ENCODE measurements at regions not wholly inside any gene's neighbourhood (a gene's known extent, or its start where the extent isn't known, plus 50 kb on each side); places are given as distances from the start of the nearest gene placed in this dataset.

DNA sequence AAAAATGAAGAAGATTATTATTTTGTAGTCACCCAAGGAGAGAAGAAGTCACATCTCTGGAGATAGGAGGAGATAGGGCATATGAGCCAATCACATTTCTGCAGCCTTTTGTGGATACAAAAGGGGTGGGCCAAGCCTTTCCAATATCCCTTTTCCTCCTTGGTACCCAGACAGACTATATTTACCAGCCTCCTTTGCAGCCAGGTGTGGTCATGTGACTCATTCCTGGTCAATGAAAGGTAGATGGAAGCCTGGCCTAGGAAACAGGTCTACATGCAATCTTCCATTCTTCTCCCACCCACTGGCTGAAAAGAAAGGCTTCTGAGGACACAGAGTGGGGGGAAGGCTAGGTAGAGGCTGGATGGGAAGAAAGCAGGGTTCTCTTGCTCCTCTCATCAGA is 58.1 kb upstream of the ERG start:
- no peak for DNase-seq (ENCODE audit: low read depth in 2 of 2, low spot score in 1 of 2)

GRCh38 chr21:38561205-38561604 is 62.9 kb upstream of the ERG start:
- no peak for DNase-seq (ENCODE audit: low read depth in 2 of 2, low spot score in 1 of 2)

DNA sequence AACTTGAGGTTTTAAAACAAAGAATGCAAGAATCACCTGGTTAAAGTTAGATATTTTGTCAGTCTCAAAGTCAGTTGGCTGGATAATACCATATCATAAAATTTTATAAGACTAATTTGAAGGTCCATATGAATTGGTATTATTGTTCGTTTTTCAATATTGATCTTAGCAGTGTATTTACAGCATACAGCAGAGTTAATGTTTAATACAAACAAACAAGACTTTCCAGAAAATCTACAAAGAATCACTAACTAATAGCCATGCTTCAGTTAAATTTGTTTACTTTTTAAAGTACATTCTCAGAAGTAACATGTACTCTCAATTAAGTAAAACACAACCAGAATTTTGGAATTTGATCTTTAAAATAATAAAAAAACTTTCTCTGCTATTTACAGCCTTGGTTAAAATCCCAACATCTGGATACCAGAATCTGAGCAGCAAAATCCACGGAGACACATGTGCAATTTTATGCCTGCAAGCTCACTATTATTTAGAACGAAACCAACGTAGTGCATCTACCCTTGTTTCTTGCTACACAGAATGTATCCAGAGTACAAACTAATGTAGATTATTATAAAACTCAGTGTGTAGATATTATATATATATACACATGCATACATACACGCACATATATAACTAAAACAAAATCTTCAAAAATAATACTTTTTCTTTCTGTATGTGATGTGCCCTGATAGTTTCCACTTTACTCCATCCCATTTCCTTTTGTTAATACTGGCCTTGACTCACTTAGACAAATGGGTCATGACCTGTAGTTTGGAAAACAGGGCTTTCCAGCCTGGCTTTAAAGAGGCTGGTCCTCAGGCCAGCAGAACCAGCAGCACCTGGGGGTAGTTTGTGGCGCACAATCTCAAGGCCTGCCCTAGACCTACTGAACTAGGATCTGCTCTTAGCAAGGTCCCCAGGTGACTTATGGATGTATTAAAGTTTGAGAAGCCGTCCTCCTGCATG is 63.6 kb upstream of the ERG start:
- DNase-seq (ENCODE audit: low read depth in 2 of 2, low spot score in 1 of 2): no peak

DNA sequence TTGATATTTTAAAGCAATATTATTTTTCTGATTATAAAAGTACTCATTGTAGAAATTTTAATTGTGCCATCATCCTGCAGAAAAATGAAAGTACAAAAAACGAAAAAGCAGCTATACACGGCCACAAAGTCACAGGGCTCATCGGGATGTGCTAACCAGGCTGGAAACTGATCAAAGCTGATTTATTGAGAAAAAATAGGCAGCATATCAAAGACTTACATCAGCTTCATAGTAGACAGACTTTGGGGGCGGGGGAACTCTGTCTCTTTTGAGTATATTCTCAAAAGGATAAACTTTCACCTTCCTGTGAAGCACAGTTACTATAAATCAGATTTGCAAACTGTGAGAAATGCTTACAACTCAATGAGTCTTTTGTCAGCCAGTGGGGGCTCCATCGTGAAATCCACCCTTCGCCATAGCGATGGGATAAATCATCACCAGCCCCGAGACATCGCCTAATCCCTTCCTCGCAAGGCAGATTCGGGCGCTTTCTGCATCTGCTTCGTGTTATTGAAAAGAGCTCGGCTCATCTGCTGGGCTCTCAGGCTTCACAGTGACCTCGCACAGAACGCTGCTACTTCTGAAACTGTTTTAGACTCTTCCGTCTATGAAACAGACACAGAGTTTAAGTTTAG is 69.2 kb upstream of the ERG start:
- no peak for DNase-seq (ENCODE audit: low read depth in 2 of 2, low spot score in 1 of 2)

DNA sequence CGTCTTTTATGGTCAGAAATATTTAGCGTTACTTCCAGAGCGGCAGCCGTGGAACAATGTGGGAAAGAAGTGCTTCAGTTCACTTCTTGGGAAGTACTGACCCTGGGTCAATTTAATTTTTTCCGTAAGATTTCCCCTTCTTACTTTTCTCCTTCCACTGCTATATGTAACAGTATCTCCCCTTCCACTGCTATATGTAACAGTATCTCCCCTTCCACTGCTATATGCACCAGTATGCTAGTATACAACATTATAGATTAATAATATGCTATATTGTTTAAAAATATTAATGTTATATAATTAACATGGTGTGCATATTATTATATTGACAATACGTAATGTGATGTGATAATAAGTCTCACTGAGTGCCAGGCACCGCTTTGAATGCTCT is 69.7 kb upstream of the ERG start:
- DNase-seq (ENCODE audit: low read depth in 2 of 2, low spot score in 1 of 2): no peak

DNA sequence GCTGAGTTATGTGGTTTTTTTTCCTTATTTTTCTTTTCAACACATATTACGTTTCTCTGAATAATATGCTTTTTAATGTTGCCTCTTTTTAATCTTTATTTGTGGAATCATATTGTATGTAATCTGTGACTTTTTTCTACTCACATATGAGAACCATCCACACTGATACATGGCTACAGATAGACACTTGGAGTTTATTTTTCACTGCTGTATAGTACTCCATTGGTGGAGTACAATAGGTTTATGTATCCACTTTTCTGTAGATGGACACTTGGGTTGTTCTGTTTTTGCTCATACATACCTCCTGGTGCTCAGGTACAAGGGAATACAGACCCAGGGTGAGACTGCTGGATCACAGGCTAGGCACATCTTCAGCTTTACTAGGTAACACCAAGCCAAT is 71.5 kb upstream of the ERG start:
- no peak for DNase-seq (ENCODE audit: low read depth in 2 of 2, low spot score in 1 of 2)

DNA sequence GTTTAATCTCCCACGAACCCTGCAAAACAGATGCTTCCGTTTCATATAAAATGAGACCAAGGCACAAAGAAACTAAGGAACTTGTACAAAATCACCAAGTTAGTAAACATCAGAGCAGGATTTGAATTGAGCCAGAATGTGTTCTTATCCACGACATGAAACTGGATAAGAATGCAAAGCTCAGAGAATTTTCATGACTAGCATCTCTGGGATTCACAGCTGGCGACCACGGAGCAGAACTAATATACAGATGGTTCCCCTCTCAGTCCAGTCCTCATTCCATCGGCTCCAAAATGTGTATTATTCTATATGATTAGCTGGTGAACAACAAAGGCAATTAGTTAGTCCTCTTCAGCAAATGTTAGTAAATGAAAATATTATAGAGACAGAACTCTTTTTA is 72.3 kb upstream of the ERG start:
- no peak for DNase-seq (ENCODE audit: low read depth in 2 of 2, low spot score in 1 of 2)

DNA sequence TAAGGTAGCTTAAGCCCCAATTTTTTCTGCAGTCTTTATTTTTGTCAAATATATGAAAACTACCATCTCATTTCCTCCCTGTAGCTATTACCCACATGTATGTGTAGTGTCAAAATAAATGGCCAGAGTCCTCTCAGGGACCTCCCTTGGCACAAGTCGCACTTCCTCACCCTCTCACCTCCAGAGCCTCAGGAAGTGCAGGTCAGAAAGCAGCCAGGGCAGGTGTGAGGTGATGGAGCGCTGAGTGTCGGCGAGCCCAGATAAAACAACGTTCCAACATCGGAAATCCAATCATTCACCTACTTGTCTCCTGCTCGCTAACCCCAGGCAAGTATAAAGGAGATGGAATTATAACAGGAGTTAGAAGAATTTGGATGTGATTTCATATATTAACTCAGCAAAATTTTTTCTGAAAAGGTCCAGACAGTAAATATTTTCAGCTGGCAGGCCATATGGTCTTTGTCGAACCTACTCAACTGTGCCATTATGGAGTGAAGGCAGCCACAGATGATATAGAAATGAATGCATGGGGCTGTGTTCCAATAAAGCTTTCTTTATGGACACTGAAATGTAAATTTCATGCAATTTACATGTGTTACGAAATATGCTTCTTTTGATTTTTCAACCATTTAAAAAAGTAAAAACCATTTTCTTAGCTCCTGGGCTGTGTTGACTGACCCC is 76.8 kb upstream of the ERG start:
- no peak for DNase-seq (ENCODE audit: low read depth in 2 of 2, low spot score in 1 of 2)

DNA sequence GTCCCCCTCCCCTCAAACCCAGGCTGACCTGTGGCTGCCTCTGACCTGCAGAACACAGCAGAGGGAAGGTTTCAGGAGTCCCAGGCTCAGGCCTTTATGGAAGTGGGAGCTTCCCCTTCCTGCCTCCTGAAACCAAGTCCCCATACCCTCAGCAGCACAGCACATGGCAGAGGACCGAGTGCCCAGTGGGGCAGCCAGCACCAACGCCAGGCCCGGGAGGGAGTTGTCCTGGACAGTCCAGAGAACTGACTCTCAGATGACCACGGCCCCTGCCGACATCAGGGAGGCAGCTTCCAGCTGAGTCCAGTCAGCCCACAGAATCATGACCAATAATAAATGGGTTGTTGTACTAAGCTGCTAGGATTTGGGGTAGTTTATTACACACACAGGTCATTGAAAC is 79.6 kb upstream of the ERG start:
- DNase-seq (ENCODE audit: low read depth in 2 of 2, low spot score in 1 of 2): no peak

- DNase-seq (ENCODE audit: low read depth in 2 of 2, low spot score in 1 of 2): no peak
These were observed 92.4 kb upstream of the ERG start for GRCh38 chr21:38590449-38591217.

DNA sequence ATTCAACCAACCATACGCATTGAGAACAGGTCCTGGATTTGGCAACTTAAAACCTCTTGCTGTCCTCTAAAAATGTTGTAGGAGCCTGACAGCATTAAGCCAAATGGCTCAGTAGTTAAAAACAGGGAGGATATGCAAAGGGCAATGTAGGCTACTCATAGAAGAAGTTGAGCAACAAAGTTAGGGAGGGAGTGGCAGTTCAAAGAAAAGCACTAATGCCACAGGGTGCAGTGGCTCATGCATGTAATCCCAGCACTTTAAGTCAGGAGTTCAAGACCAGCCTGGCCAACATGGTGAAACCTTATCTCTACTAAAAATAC is 92.9 kb upstream of the ERG start:
- DNase-seq (ENCODE audit: low read depth in 2 of 2, low spot score in 1 of 2): no peak

DNA sequence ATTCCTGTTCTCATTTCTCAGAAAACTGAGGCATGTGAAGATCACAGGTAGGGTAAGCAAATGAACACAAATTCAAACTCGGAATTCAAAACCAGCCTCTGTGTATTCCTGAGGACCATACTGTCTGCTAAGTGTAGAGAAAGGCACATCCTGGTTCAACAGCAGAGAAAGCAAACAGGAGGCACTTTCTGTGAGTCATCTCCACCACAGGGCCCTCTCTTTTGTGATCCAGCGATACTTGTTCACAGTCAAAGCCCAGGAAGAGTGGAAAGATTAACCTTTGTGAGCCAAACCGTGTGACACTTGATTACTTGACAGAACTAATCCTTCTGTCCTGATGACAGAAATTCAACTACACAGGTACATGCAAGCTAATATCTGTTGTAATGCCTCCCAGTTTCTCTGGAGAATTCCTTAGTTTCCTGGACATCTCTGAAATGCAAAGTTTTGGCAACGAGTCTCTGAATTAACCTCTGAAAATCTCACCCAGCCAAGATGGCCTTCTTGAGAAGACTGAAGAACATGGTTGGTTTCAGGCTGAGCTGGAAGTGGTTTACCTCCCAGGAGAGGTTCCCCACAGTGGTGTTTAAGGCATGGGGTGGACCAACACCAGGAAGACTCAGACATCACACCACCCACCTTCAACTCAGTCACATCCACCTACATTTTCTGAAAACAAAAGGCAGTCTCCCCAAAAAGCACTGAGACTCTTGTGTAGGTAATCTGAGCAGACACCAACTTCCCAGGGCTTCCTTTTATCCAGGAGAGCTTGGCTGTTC is 98.2 kb upstream of the ERG start:
- no peak for DNase-seq (ENCODE audit: low read depth in 2 of 2, low spot score in 1 of 2)

DNA sequence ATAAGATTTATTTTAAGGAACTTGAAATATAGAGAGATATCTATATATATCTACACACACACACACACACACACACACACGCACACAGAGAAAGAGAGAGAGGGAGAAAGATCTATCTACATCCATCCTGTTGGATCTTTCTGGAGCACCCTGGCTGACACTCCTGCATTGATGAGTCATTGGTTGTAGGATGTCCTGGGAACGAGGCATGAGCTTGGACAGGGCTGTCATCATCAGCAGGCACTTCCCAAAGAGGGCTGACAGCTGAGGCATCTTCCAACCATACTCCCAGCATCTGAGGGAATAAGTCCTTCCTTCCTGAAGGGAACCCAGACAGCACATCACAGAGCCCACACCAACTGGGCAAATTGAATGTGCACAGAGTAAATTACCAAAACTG is 99.1 kb upstream of the ERG start:
- no peak for DNase-seq (ENCODE audit: low read depth in 2 of 2, low spot score in 1 of 2)

GRCh38 chr21:38598413-38598812 is 100.1 kb upstream of the ERG start:
- no peak for DNase-seq (ENCODE audit: low read depth in 2 of 2, low spot score in 1 of 2)

- DNase-seq (ENCODE audit: low read depth in 2 of 2, low spot score in 1 of 2): no peak
These were observed 101.2 kb upstream of the ERG start for GRCh38 chr21:38599381-38599975.

DNA sequence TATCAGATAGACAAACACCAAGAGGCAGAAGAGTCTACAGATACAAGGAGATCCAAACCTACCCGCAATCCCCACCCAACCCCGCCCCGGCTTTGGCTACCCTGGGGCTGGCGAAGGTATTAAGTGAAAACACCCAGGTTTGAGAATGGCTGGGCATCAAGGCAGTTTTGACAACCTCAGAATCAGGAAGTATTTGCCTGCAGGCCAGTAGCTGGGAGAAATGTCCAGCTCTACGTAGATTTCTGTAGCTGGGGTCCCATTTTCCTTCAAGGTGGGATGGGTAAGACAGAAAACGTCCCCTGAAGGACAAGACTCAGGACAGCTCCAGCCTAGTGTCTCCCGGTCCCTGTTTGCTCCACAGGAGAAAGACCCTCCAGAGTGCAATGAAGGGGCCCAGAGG is 101.8 kb upstream of the ERG start:
- DNase-seq (ENCODE audit: low read depth in 2 of 2, low spot score in 1 of 2): no peak

DNA sequence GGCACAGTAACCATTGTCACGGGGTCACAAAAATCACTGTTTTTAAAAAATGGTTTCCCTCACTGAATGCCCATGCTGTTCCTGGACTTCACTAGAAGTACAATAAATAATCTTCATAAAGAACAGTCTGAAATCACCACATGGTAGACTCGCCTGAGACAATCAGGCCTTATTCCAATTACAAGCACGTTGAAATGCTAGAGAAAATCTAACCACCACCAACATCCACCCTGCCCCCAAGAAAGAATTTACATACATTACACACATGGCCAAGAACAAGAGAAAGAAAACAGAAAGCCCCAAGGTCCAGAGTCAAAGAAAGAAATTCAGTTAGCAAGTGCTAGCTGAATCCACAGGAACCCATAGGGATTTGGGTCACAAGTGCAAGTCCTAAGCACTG is 107.0 kb upstream of the ERG start:
- DNase-seq (ENCODE audit: low read depth in 2 of 2, low spot score in 1 of 2): no peak

GRCh38 chr21:38609580-38609979 is 111.3 kb upstream of the ERG start:
- no peak for DNase-seq (ENCODE audit: low read depth in 2 of 2, low spot score in 1 of 2)

GRCh38 chr21:38610623-38611251 is 112.5 kb upstream of the ERG start:
- DNase-seq (ENCODE audit: low read depth in 2 of 2, low spot score in 1 of 2): no peak

- no peak for DNase-seq (ENCODE audit: low read depth in 2 of 2, low spot score in 1 of 2)
These were observed 113.0 kb upstream of the ERG start for GRCh38 chr21:38611277-38611676.
